Upper lobe of left lung (tissue), 6 donors: ENCODE measurements at regions not wholly inside any gene's neighbourhood (a gene's known extent, or its start where the extent isn't known, plus 50 kb on each side); places are given as distances from the start of the nearest gene placed in this dataset.

Experiments
- ATAC-seq, 2 donors: fragments of 200-7000 bp; cut with Tn5 transposase; one replicate each; pipeline ENCODE4 v1.9.1; 2022; ENCODE audit warnings: mild to moderate bottlenecking in 2 of 2, moderate library complexity in 2 of 2; ENCODE audit not compliant: low FRiP score in 2 of 2
- DNase-seq, 2 donors: peaks; one replicate each; pipeline ENCODE4 v3.0.0-alpha.2; 2019 to 2020
- H3K27ac ChIP-seq, 4 donors: fragments of 200-600 bp; sonication (generic); one replicate each; pipeline ENCODE4 v1.5.1; 2016 to 2019
- H3K27me3 ChIP-seq, 4 donors: fragments of 200-600 bp; sonication (generic); one replicate each; pipeline ENCODE4 v1.5.1; 2017 to 2019
- H3K36me3 ChIP-seq, 4 donors: fragments of 200-600 bp; sonication (generic); one replicate each; pipeline ENCODE4 v1.5.1; 2016 to 2019
- H3K4me1 ChIP-seq, 4 donors: fragments of 200-600 bp; sonication (generic); one replicate each; pipeline ENCODE4 v1.5.1; 2018 to 2019
- H3K4me3 ChIP-seq, 4 donors: fragments of 200-600 bp; sonication (generic); one replicate each; pipeline ENCODE4 v1.5.1; 2017 to 2019; ENCODE audit warnings: mild to moderate bottlenecking in 2 of 4, moderate library complexity in 1 of 4
- H3K9me3 ChIP-seq, 4 donors: fragments of 200-600 bp; sonication (generic); one replicate each; pipeline ENCODE4 v1.5.1; 2018 to 2019
- CTCF ChIP-seq, 6 experiments: fragments of 450-650 bp in 4 of 6; fragments of 200-600 bp in 2 of 6; sonication (generic) in 2 of 6; IDR thresholded peaks; one replicate each; pipeline ENCODE4 v1.5.1; 2016 to 2019; ENCODE audit warnings: antibody characterized with exemption in 6 of 6
- EP300 ChIP-seq, 4 donors: sonication (generic); formaldehyde crosslinking; IDR thresholded peaks; one replicate each; pipeline ENCODE4 v1.5.1; 2017; ENCODE audit warnings: antibody characterized with exemption in 4 of 4, control low read depth in 2 of 4
- POLR2A ChIP-seq, 4 donors: fragments of 450-650 bp; IDR thresholded peaks; one replicate each; pipeline ENCODE4 v1.5.1; 2016 to 2017; ENCODE audit warnings: antibody characterized with exemption in 4 of 4, mild to moderate bottlenecking in 2 of 4
- POLR2AphosphoS5 ChIP-seq, 2 donors: sonication (generic); formaldehyde crosslinking; IDR thresholded peaks; one replicate each; pipeline ENCODE4 v1.5.1; 2017; ENCODE audit warnings: antibody characterized with exemption in 2 of 2
- WGBS, 2 donors: methylation state at CpG; one replicate each; pipeline ENCODE4 v1.1.5; 2017 to 2018; 5-methylcytosine and 5-hydroxymethylcytosine counted together
- donor health status: DM: no; HTN: no; CAD: no; lungs with moderate emphysema.
- donor health status: DM: no; HTN: yes; CAD: no; lungs with severe emphysema.

- H3K36me3 ChIP-seq, result no peaks in the 10 kb centered on the region
- no peak for DNase-seq
- H3K4me1 ChIP-seq, result no peaks in the 10 kb centered on the region
- H3K27ac ChIP-seq, result no peak overlapping the region
- 93% methylated on average over 2 of the region's 2 CpGs for WGBS, 2 donors
- H3K4me3 ChIP-seq, result no peak overlapping the region
- H3K9me3 ChIP-seq, result no peaks in the 10 kb centered on the region
- TF ChIP-seq EP300 (IDR thresholded peaks at IDR 0.05) (no peak), CTCF (IDR thresholded peaks at IDR 0.05) (no peak), POLR2A (IDR thresholded peaks at IDR 0.05) (no peak), POLR2AphosphoS5 (IDR thresholded peaks at IDR 0.05) (no peak)
- ATAC-seq, result no peak
- no peaks in the 10 kb centered on the region for H3K27me3 ChIP-seq
These were observed 116.6 kb upstream of the IFNE start for GRCh38 chr9:21598749-21599148.

- Histone ChIP-seq H3K27me3 (no peaks in the 10 kb centered on the region), H3K4me1 (no peaks in the 10 kb centered on the region), H3K9me3 (no peaks in the 10 kb centered on the region), H3K4me3 (no peak overlapping the region), H3K36me3 (no peaks in the 10 kb centered on the region), H3K27ac (no peak overlapping the region)
- DNase-seq, result no peak
- WGBS, 2 donors, result 51 to 59% methylated on average over 4 of the region's 4 CpGs
- ATAC-seq, result peak in 1 of 2 donors; percentile 55
- TF ChIP-seq EP300 (IDR thresholded peaks at IDR 0.05) (no peak), CTCF (IDR thresholded peaks at IDR 0.05) (no peak), POLR2A (IDR thresholded peaks at IDR 0.05) (no peak), POLR2AphosphoS5 (IDR thresholded peaks at IDR 0.05) (no peak)
These were observed 123.4 kb upstream of the IFNE start for GRCh38 chr9:21605489-21605931.

- no peaks in the 10 kb centered on the region for H3K27me3 ChIP-seq
- H3K36me3 ChIP-seq, result no peaks in the 10 kb centered on the region
- DNase-seq (no peak), ATAC-seq (no peak)
- H3K27ac ChIP-seq, result no peak overlapping the region
- no peak for TF ChIP-seq EP300 (IDR thresholded peaks at IDR 0.05)
- no peak for TF ChIP-seq POLR2A (IDR thresholded peaks at IDR 0.05)
- TF ChIP-seq CTCF (IDR thresholded peaks at IDR 0.05), result no peak
- no peak for TF ChIP-seq POLR2AphosphoS5 (IDR thresholded peaks at IDR 0.05)
- no peaks in the 10 kb centered on the region for H3K9me3 ChIP-seq
- 78 to 79% methylated on average over 2 of the region's 2 CpGs for WGBS, 2 donors
- H3K4me3 ChIP-seq, result no peak overlapping the region
- no peaks in the 10 kb centered on the region for H3K4me1 ChIP-seq
These were observed 125.5 kb upstream of the IFNE start for GRCh38 chr9:21607576-21607975.

GRCh38 chr9:21608200-21608599 is 126.1 kb upstream of the IFNE start:
- Histone ChIP-seq H3K27ac (no peak overlapping the region), H3K27me3 (no peaks in the 10 kb centered on the region), H3K36me3 (no peaks in the 10 kb centered on the region), H3K9me3 (no peaks in the 10 kb centered on the region), H3K4me1 (no peaks in the 10 kb centered on the region), H3K4me3 (no peak overlapping the region)
- ATAC-seq, result no peak
- TF ChIP-seq POLR2A (IDR thresholded peaks at IDR 0.05), result no peak
- no peak for TF ChIP-seq CTCF (IDR thresholded peaks at IDR 0.05)
- no peak for TF ChIP-seq EP300 (IDR thresholded peaks at IDR 0.05)
- no peak for TF ChIP-seq POLR2AphosphoS5 (IDR thresholded peaks at IDR 0.05)
- DNase-seq, result no peak
- 82 to 88% methylated on average over 5 of the region's 5 CpGs for WGBS, 2 donors

GRCh38 chr9:21609506-21609905 is 127.4 kb upstream of the IFNE start:
- H3K4me3 ChIP-seq, result no peak overlapping the region
- ATAC-seq, result no peak
- no peaks in the 10 kb centered on the region for H3K36me3 ChIP-seq
- TF ChIP-seq POLR2A (IDR thresholded peaks at IDR 0.05) (no peak), CTCF (IDR thresholded peaks at IDR 0.05) (no peak), POLR2AphosphoS5 (IDR thresholded peaks at IDR 0.05) (no peak), EP300 (IDR thresholded peaks at IDR 0.05) (no peak)
- no peaks in the 10 kb centered on the region for H3K4me1 ChIP-seq
- WGBS, 2 donors, result 78 to 88% methylated on average over 1 of the region's 1 CpG
- H3K27me3 ChIP-seq, result no peaks in the 10 kb centered on the region
- no peaks in the 10 kb centered on the region for H3K9me3 ChIP-seq
- DNase-seq, result no peak
- no peak overlapping the region for H3K27ac ChIP-seq
